GM12872 (cell line): ENCODE measurements at regions not wholly inside any gene's neighbourhood (a gene's known extent, or its start where the extent isn't known, plus 50 kb on each side); places are given as distances from the start of the nearest gene placed in this dataset.
A peak's percentile ranks its signal among the peaks of the same experiment; 100 is the strongest.

Experiments
- TF ChIP-seq, protein P1 (sequence below): IDR thresholded peaks from 3 replicates; pipeline ENCODE4 v1.5.1; 2011; ENCODE audit warnings: low read depth, mild to moderate bottlenecking, low read length, moderate library complexity; ENCODE audit not compliant: insufficient read depth

DNA sequence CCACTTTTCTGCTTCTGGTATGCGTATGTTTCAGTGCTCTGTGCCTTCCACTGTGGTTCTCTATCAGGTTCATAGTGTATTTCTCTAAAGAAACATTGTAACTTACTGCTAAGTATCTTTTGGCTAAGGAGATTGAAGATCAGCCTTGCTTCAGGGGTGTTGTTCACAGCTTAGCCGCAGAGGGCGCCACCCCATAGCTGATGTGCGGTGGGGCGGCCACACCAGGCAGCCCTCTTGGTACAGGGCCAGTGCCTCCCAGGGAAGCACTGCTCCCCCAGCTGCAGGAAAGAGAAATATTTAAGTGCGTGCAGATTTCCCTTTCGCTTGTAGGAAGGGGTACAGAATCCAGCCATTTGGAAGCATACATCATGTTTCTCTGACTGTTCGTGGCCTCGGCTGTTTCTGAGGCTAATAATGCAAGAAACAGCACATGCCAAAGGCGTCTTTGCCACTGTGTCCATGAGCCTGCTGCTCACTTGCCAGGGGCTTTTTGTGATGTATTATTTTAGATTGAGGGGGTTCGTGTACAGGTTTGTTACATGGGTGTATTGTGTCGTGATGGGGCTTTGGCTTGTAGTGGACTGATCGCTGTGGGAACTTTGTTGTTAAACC, 67.2 kb downstream of the CDRT15L2 start:
- TF ChIP-seq, protein P1, sequence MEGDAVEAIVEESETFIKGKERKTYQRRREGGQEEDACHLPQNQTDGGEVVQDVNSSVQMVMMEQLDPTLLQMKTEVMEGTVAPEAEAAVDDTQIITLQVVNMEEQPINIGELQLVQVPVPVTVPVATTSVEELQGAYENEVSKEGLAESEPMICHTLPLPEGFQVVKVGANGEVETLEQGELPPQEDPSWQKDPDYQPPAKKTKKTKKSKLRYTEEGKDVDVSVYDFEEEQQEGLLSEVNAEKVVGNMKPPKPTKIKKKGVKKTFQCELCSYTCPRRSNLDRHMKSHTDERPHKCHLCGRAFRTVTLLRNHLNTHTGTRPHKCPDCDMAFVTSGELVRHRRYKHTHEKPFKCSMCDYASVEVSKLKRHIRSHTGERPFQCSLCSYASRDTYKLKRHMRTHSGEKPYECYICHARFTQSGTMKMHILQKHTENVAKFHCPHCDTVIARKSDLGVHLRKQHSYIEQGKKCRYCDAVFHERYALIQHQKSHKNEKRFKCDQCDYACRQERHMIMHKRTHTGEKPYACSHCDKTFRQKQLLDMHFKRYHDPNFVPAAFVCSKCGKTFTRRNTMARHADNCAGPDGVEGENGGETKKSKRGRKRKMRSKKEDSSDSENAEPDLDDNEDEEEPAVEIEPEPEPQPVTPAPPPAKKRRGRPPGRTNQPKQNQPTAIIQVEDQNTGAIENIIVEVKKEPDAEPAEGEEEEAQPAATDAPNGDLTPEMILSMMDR = peak; percentile 42; the same call in 1 of the 3 replicates

DNA sequence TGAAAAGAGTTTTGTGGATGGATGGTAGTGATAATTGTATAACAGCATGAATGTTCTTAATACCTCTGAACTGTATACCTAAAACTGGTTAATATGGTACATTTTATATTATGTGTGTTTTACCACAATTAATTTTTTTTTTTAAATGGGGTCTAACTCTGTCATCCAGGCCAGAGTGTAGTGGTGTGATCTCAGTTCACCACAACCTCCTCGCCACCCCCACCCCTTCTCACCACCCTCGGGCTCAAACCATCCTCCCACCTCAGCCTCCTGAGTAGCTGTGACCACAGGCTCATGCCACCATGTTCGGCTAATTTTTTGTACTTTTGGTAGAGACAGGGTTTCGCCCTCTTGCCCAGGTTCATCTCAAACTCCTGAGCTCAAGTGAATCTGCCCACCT, 123.2 kb downstream of the CDRT15L2 start:
- TF ChIP-seq, protein P1 = no peak

DNA sequence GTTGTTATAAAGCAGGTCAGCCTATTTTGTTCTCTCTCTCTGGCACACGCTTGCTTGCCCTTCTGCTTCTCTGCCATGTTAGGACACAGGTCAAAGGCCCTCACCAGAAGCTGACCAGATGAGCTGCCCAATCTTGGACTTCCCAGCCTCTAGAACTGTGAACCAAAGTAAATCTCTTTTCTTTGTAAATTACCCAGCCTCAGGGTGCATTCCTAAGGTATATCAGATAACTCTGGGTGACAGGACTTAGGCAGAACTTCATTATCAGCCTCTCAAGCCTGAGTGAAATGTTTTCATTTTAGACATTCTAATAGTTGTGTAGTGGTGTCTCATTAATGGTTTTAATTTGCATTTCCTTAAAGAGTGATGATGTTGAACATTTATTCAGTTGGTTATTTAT, 124.3 kb downstream of the CDRT15L2 start:
- TF ChIP-seq, protein P1 = no peak

DNA sequence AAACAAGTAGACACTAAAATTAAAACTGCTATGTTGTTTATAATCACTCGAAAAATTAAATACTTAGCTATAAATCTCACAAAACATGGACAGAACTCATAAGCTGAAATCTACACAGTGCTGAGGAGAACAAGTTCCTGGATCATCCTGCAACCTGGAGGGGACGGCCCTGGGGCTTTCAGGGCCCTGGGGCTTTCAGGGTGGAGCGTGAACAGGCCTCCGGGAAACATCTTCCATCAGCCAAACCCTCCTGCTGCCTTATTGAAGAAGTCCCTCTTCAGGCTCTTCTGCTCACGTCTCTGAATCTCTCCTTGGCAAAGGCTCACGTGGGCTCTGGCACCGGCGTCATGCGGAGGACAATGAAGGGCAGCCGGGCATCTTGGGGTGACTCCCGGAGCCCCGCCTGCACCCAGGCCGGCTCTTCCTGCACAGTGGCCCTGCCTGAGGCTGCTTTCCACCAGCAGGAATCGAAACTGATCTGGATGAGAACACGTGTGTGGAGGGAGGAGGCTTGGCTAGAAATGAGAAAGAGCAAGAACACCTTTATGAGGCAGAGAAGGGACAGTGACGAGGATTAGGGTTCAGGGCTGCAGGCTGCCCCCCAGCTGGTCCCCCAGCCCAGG, 127.3 kb downstream of the CDRT15L2 start:
- TF ChIP-seq, protein P1 = no peak

DNA sequence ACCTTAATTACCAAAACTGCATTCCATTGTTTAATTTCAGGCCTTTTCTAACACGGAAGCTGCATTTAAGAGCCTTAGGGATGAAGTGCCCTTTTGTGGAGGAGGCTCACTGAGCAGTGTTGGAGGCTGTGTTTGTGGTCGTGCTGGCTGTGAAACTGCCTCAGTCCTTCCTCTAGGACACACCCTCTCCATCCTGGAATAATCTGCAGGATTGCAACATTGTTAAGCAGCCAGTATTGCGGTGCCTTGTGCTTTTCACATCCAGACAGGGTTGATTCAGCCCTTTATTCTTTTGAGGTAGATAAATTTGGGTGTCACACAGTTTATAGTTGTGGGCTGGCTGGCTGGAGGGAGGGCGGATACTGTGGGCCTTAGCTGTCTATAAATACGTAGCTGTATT, 141.6 kb downstream of the CDRT15L2 start:
- TF ChIP-seq, protein P1 = no peak

DNA sequence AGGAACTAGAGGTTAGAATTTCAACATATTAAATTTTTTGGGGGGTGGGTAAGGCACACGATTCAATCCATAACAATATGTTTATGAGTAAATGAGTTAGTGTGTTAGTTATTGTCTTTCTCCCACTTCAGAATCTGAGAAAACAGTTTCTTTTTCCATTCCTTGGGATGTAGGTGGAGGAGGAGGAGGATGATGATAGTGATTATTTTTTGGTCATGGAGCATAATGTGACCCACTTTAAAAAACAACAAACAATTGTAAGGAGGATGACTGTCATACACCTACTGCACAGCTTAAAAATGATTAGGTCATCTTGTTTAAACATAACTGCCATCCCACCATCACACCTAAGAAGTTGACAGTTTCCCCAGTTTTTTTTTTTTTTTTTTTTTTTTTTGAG, 148.7 kb downstream of the CDRT15L2 start:
- TF ChIP-seq, protein P1 = no peak

DNA sequence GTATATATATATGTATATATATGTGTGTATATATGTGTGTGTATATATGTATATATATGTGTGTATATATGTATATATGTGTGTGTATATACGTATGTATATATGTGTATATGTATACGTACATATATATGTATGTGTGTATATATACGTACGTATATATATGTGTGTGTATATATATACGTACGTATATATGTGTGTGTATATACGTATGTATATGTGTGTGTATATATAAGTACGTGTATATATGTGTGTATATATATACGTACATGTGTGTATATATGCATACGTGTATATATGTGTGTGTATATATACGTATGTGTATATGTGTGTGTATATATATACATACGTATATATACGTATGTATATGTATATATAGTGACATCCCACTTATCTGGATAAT, 154.4 kb downstream of the CDRT15L2 start:
- TF ChIP-seq, protein P1 = no peak
